Liver (tissue), 8 donors: ENCODE measurements at regions not wholly inside any gene's neighbourhood (a gene's known extent, or its start where the extent isn't known, plus 50 kb on each side); places are given as distances from the start of the nearest gene placed in this dataset.

Experiments used
- DNase-seq: peaks from one replicate; pipeline ENCODE4 v3.0.0-alpha.2; 2017; ENCODE audit warnings: low spot score
- H3K27ac ChIP-seq, 2 donors: one replicate each; pipeline ENCODE4 v1.7.0; 2013; ENCODE audit warnings: inconsistent platforms in 2 of 2, low read length in 2 of 2, control low read depth in 1 of 2, low read depth in 1 of 2, mild to moderate bottlenecking in 1 of 2
- H3K27me3 ChIP-seq, 4 donors: one replicate each; pipeline versions ENCODE4 v1.6.1 to v1.7.0; 2013; ENCODE audit warnings: low read length in 3 of 4, inconsistent platforms in 1 of 4, mild to moderate bottlenecking in 1 of 4, moderate library complexity in 1 of 4; ENCODE audit not compliant: control insufficient read depth in 4 of 4, insufficient read depth in 4 of 4
- H3K36me3 ChIP-seq, 4 donors: one replicate each; pipeline versions ENCODE4 v1.6.1 to v1.7.0; 2013; ENCODE audit warnings: low read length in 3 of 4, mild to moderate bottlenecking in 3 of 4, low read depth in 1 of 4, moderate library complexity in 1 of 4; ENCODE audit not compliant: control insufficient read depth in 4 of 4, insufficient read depth in 3 of 4
- H3K4me1 ChIP-seq, 4 donors: one replicate each; pipeline versions ENCODE4 v1.6.1 to v1.7.0; 2013; ENCODE audit warnings: low read length in 3 of 4, mild to moderate bottlenecking in 3 of 4, moderate library complexity in 1 of 4; ENCODE audit not compliant: control insufficient read depth in 4 of 4, insufficient read depth in 4 of 4
- H3K4me3 ChIP-seq, 3 donors: one replicate each; pipeline versions ENCODE4 v1.6.1 to v1.7.0; 2013; ENCODE audit warnings: low read length in 3 of 3, control low read depth in 1 of 3, low read depth in 1 of 3, mild to moderate bottlenecking in 1 of 3
- H3K9ac ChIP-seq, 2 donors: one replicate each; pipeline ENCODE4 v1.7.0; 2013; ENCODE audit warnings: low read length in 2 of 2, mild to moderate bottlenecking in 2 of 2, moderate library complexity in 2 of 2, control low read depth in 1 of 2, low read depth in 1 of 2
- H3K9me3 ChIP-seq, 4 donors: one replicate each; pipeline versions ENCODE4 v1.6.1 to v1.7.0; 2013; ENCODE audit warnings: low read length in 3 of 4; ENCODE audit not compliant: control insufficient read depth in 4 of 4
- EGR1 ChIP-seq, 2 donors: IDR thresholded peaks; 2 replicates each; pipeline ENCODE4 v1.6.1; 2016 to 2018; ENCODE audit warnings: antibody characterized with exemption in 2 of 2, low read depth in 2 of 2
- FOXA1 ChIP-seq: IDR thresholded peaks from 2 replicates; pipeline ENCODE4 v1.6.1; 2016; ENCODE audit warnings: antibody characterized with exemption
- FOXA2 ChIP-seq: IDR thresholded peaks from 2 replicates; pipeline ENCODE4 v1.6.1; 2016; ENCODE audit warnings: antibody characterized with exemption
- GABPA ChIP-seq, 2 donors: IDR thresholded peaks in 1 of 2; conservative IDR thresholded peaks in 1 of 2; 2 replicates each; pipeline ENCODE4 v1.6.1; 2016; ENCODE audit warnings: antibody characterized with exemption in 2 of 2, mild to moderate bottlenecking in 1 of 2, moderate library complexity in 1 of 2
- HNF4A ChIP-seq, 2 donors: conservative IDR thresholded peaks; 2 replicates each; pipeline ENCODE4 v1.6.1; 2016; ENCODE audit warnings: antibody characterized with exemption in 2 of 2, mild to moderate bottlenecking in 2 of 2
- HNF4G ChIP-seq: IDR thresholded peaks from 2 replicates; pipeline ENCODE4 v1.6.1; 2016; ENCODE audit warnings: antibody characterized with exemption
- JUND ChIP-seq, 2 donors: IDR thresholded peaks; 2 replicates each; pipeline ENCODE4 v1.6.1; 2016; ENCODE audit warnings: antibody characterized with exemption in 2 of 2
- NR2F2 ChIP-seq: IDR thresholded peaks from 2 replicates; pipeline ENCODE4 v1.6.1; 2016; ENCODE audit warnings: antibody characterized with exemption
- RAD21 ChIP-seq, 2 donors: IDR thresholded peaks; 2 replicates each; pipeline ENCODE4 v1.6.1; 2016; ENCODE audit warnings: antibody characterized with exemption in 2 of 2, mild to moderate bottlenecking in 2 of 2
- REST ChIP-seq: IDR thresholded peaks from 2 replicates; pipeline ENCODE4 v1.6.1; 2016; ENCODE audit warnings: antibody characterized with exemption, mild to moderate bottlenecking
- RXRA ChIP-seq, 2 donors: IDR thresholded peaks; 2 replicates each; pipeline ENCODE4 v1.6.1; 2017 to 2018; ENCODE audit warnings: antibody characterized with exemption in 2 of 2, mild to moderate bottlenecking in 1 of 2
- SP1 ChIP-seq: IDR thresholded peaks from 2 replicates; pipeline ENCODE4 v1.6.1; 2018; ENCODE audit warnings: antibody characterized with exemption, mild to moderate bottlenecking
- TAF1 ChIP-seq: conservative IDR thresholded peaks from 2 replicates; pipeline ENCODE4 v1.6.1; 2016; ENCODE audit warnings: antibody characterized with exemption, mild to moderate bottlenecking
- YY1 ChIP-seq: IDR thresholded peaks from 2 replicates; pipeline ENCODE4 v1.6.1; 2016; ENCODE audit warnings: antibody characterized with exemption, mild to moderate bottlenecking
- WGBS: extraction: QIAGEN DNeasy Blood & Tissue Kit; methylation state at CpG from one replicate; pipeline ENCODE4 v1.1.7; 2013; 5-methylcytosine and 5-hydroxymethylcytosine counted together
- TF ChIP-seq, protein P1 (sequence below): IDR thresholded peaks from 2 replicates; pipeline ENCODE4 v1.6.1; 2016; ENCODE audit warnings: antibody characterized with exemption
- TF ChIP-seq, protein P2 (sequence below): IDR thresholded peaks from 2 replicates; pipeline ENCODE4 v1.6.1; 2016; ENCODE audit warnings: antibody characterized with exemption
- TF ChIP-seq, protein P3 (sequence below): fragments of 150-350 bp; IDR thresholded peaks from 2 replicates; pipeline ENCODE4 v1.5.1; 2017; ENCODE audit warnings: improper control_type of control experiment, low read depth, low read length; ENCODE audit not compliant: missing input control
- TF ChIP-seq, protein P4 (sequence below): IDR thresholded peaks from 2 replicates; pipeline ENCODE4 v1.6.1; 2016; ENCODE audit warnings: antibody characterized with exemption
- donor health status: healthy.
- donor health status: healthy.
- donor health status: healthy.
- donor health status: healthy.
- donor health status: healthy.

DNA sequence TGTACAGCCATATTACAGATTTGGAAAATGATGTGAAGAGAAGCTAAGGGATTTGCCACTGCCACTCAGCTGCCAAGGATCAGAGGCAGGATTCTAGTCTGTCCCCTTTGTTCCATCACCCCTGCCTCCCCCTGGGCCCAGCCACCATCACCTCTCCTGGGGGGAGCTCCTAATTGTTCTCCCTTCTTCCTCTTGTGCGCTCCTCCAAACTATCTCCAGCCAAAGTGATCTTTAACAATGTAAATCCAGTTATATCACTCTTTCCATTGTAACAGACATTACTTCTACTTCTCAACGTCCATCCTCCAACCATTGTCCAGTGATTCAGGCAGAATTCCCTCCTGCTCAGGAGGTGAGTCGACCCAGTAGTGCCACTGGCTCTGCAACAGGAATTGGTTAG is 164.1 kb downstream of the PLPP3 start:
- no peak for DNase-seq
- no peaks in the 10 kb centered on the region for H3K36me3 ChIP-seq
- peaks cover 3 to 44% (median 22%) of the 10 kb centered on the region in 4 donors for H3K4me1 ChIP-seq
- peak overlapping the region; percentile 44 to 92 for H3K9ac ChIP-seq
- H3K9me3 ChIP-seq: no peaks in the 10 kb centered on the region
- 50% methylated on average over 3 of the region's 3 CpGs for WGBS
- H3K27me3 ChIP-seq: no peaks in the 10 kb centered on the region
- peak overlapping the region; percentile 94 to 98 for H3K27ac ChIP-seq
- H3K4me3 ChIP-seq: peak overlapping the region in 2 of 3 donors; percentile 7 to 45
- TF ChIP-seq FOXA1 (no peak), RAD21 (IDR thresholded peaks at IDR 0.05) (no peak), HNF4G (no peak), HNF4A (conservative IDR thresholded peaks at IDR 0.05) (no peak), EGR1 (IDR thresholded peaks at IDR 0.05; ENCODE audit: low read depth in 2 of 2) (no peak), NR2F2 (no peak), REST (no peak), FOXA2 (no peak), SP1 (no peak), TAF1 (no peak), GABPA (IDR thresholded peaks at IDR 0.05 in 1 of 2, conservative IDR thresholded peaks at IDR 0.05 in 1 of 2) (no peak), RXRA (IDR thresholded peaks at IDR 0.05) (no peak), JUND (IDR thresholded peaks at IDR 0.05) (no peak), YY1 (no peak)
- TF ChIP-seq, protein P1, sequence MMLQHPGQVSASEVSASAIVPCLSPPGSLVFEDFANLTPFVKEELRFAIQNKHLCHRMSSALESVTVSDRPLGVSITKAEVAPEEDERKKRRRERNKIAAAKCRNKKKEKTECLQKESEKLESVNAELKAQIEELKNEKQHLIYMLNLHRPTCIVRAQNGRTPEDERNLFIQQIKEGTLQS: no peak
- TF ChIP-seq, protein P2, sequence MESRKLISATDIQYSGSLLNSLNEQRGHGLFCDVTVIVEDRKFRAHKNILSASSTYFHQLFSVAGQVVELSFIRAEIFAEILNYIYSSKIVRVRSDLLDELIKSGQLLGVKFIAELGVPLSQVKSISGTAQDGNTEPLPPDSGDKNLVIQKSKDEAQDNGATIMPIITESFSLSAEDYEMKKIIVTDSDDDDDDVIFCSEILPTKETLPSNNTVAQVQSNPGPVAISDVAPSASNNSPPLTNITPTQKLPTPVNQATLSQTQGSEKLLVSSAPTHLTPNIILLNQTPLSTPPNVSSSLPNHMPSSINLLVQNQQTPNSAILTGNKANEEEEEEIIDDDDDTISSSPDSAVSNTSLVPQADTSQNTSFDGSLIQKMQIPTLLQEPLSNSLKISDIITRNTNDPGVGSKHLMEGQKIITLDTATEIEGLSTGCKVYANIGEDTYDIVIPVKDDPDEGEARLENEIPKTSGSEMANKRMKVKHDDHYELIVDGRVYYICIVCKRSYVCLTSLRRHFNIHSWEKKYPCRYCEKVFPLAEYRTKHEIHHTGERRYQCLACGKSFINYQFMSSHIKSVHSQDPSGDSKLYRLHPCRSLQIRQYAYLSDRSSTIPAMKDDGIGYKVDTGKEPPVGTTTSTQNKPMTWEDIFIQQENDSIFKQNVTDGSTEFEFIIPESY: no peak
- TF ChIP-seq, protein P3, sequence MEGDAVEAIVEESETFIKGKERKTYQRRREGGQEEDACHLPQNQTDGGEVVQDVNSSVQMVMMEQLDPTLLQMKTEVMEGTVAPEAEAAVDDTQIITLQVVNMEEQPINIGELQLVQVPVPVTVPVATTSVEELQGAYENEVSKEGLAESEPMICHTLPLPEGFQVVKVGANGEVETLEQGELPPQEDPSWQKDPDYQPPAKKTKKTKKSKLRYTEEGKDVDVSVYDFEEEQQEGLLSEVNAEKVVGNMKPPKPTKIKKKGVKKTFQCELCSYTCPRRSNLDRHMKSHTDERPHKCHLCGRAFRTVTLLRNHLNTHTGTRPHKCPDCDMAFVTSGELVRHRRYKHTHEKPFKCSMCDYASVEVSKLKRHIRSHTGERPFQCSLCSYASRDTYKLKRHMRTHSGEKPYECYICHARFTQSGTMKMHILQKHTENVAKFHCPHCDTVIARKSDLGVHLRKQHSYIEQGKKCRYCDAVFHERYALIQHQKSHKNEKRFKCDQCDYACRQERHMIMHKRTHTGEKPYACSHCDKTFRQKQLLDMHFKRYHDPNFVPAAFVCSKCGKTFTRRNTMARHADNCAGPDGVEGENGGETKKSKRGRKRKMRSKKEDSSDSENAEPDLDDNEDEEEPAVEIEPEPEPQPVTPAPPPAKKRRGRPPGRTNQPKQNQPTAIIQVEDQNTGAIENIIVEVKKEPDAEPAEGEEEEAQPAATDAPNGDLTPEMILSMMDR: no peak
- TF ChIP-seq, protein P4, sequence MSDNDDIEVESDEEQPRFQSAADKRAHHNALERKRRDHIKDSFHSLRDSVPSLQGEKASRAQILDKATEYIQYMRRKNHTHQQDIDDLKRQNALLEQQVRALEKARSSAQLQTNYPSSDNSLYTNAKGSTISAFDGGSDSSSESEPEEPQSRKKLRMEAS: no peak
